ENCODE measurements at regions not wholly inside any gene's neighbourhood (a gene's known extent, or its start where the extent isn't known, plus 50 kb on each side); places are given as distances from the start of the nearest gene placed in this dataset.
"Not testable (repeated sequence)": the region's sequence is repeated elsewhere in the genome, so short reads cannot be mapped to it uniquely, and the experiment has no call there.

- no peak for DNase-seq (ENCODE audit: low spot score)
These were observed 292.4 kb upstream of the VWC2 start for GRCh38 chr7:49481075-49481474.

GRCh38 chr7:49483142-49483541, 290.3 kb upstream of the VWC2 start:
- DNase-seq (ENCODE audit: low spot score) = no peak

GRCh38 chr7:49486974-49487829, 286.2 kb upstream of the VWC2 start:
- no peak for DNase-seq (ENCODE audit: low spot score)

- DNase-seq (ENCODE audit: low spot score) = no peak
These were observed 285.7 kb upstream of the VWC2 start for GRCh38 chr7:49487830-49488140.

GRCh38 chr7:49488573-49488972, 284.9 kb upstream of the VWC2 start:
- no peak for DNase-seq (ENCODE audit: low spot score)

- DNase-seq (ENCODE audit: low spot score) = no peak
These were observed 276.0 kb upstream of the VWC2 start for GRCh38 chr7:49497471-49497870.

- DNase-seq (ENCODE audit: low spot score) = no peak
These were observed 272.7 kb upstream of the VWC2 start for GRCh38 chr7:49500741-49501140.

GRCh38 chr7:49507206-49507605, 266.2 kb upstream of the VWC2 start:
- DNase-seq (ENCODE audit: low spot score) = not testable (repeated sequence)

GRCh38 chr7:49513911-49514310, 259.5 kb upstream of the VWC2 start:
- DNase-seq (ENCODE audit: low spot score) = no peak

- peak; percentile 70 for DNase-seq (ENCODE audit: low spot score)
These were observed 252.5 kb upstream of the VWC2 start for GRCh38 chr7:49520951-49521350.

GRCh38 chr7:49522111-49522510, 251.3 kb upstream of the VWC2 start:
- no peak for DNase-seq (ENCODE audit: low spot score)

- DNase-seq (ENCODE audit: low spot score) = no peak
These were observed 249.6 kb upstream of the VWC2 start for GRCh38 chr7:49523870-49524269.

GRCh38 chr7:49527182-49527581, 246.3 kb upstream of the VWC2 start:
- DNase-seq (ENCODE audit: low spot score) = no peak

- DNase-seq (ENCODE audit: low spot score) = no peak
These were observed 243.0 kb upstream of the VWC2 start for GRCh38 chr7:49530481-49530880.

- DNase-seq (ENCODE audit: low spot score) = no peak
These were observed 209.6 kb upstream of the VWC2 start for GRCh38 chr7:49563693-49564378.

GRCh38 chr7:49564379-49564714, 209.1 kb upstream of the VWC2 start:
- no peak for DNase-seq (ENCODE audit: low spot score)

- DNase-seq (ENCODE audit: low spot score) = no peak
These were observed 195.9 kb upstream of the VWC2 start for GRCh38 chr7:49577576-49577975.

GRCh38 chr7:49579408-49579807, 194.0 kb upstream of the VWC2 start:
- no peak for DNase-seq (ENCODE audit: low spot score)

- DNase-seq (ENCODE audit: low spot score) = no peak
These were observed 193.4 kb upstream of the VWC2 start for GRCh38 chr7:49580000-49580399.

GRCh38 chr7:49580761-49581160, 192.7 kb upstream of the VWC2 start:
- no peak for DNase-seq (ENCODE audit: low spot score)

- DNase-seq (ENCODE audit: low spot score) = no peak
These were observed 190.0 kb upstream of the VWC2 start for GRCh38 chr7:49583440-49583839.

GRCh38 chr7:49596701-49597491, 176.5 kb upstream of the VWC2 start:
- DNase-seq (ENCODE audit: low spot score) = no peak

GRCh38 chr7:49597805-49598204, 175.6 kb upstream of the VWC2 start:
- DNase-seq (ENCODE audit: low spot score) = no peak
